GM18870 (cell line): ENCODE measurements at regions not wholly inside any gene's neighbourhood (a gene's known extent, or its start where the extent isn't known, plus 50 kb on each side); places are given as distances from the start of the nearest gene placed in this dataset.
"Not testable (repeated sequence)": the region's sequence is repeated elsewhere in the genome, so short reads cannot be mapped to it uniquely, and the experiment has no call there.

Experiments
- ATAC-seq: cut with Tn5 transposase; IDR thresholded peaks from one replicate; pipeline ENCODE4 v1.9.1; 2021; ENCODE audit warnings: moderate library complexity; ENCODE audit not compliant: unreplicated experiment

DNA sequence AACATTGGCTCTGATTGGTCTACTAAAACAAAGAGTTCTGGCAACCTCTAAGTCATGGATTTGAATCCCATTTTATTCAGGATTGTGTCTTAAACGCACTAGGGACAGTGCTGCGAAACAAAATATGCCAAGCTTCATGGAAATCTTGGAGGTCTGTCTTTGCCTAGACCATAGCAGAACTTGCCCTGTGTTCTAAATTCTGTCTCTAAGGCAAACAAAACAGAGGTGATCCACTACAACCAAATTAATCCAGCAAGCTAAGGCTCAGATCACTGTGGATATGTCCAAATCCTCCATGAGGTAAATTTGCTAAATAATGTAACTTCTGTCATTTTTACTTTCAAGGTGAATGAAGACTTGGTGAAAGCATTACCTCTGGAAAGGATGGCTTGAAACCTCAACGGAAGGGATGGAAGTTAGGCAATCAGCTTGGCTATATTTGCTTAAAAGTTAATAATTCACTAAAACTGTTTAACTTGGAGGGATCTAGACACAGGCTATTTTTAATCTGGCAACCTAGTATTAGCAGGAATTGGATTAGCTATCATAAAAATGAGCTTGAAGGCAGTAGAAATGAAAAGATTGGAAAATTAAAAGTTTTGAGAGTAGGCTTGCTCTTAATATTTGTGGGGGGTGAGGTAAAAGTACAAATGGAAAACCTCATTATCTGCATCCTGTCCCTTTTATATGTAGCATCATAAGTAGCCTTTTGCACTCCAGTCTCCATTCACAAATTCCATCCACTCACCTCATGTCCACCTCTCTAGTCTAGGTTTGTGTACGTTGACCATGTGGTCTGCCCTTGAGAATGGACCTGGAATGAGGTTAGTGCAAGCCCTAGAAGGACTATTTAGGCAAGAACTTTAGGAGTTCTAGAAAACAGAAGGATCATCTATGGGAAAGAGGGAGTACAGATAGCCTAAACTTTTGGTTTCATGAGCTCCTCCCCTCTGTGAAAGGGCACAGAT lies 176.2 kb downstream of the SMC2 start:
- ATAC-seq, result no peak

DNA sequence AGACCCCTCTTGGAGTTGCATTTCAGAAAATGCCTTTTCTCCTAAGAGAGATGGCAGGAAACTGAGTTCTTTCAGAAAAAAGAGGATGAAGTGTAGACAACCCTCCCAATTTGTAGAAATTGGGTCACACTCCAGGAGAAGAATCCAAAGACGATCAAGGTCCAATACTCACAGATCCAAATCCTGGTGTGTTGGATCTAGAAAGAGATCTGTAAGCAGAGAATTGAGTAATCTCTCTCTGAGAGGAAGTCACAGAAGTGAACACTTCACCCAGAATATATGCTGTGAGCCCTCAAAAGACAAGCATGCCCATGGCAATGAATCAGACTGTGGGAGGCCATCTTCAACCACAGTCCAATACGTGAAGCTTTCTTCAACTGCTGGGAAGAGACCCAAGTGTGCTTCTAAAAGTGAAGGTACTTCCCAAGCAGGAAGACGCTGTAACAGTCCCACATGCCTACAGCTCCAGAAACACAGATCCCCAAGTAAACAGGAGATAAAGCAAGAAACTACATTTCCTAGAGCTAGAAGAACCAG lies 182.7 kb downstream of the SMC2 start:
- ATAC-seq, result no peak

DNA sequence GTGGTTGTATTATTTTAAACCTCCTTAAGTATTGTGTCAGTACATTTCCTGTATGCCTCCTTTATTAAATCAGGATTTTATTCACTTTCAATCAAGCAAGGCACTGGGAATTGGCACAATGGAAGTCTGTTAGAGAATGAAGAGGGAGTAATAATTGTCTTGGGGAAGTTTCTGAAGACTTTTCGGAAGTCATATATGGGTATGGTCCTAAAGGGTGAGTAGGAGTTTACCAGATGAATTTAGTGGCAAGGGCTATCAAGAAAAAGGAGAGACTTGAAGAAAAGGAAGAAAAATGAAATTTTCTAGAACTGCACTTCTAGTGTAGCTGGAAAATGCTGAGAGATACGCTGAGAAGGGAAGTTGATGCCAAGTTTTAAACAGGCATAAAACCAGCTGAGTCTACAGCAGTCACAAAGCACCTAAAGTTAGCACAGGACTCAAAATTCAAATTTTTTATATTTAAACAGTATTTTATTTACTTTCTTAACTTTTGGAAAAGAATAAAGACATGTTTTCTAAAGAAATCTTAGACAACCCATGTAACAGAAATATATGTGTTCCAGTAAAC lies 184.9 kb downstream of the SMC2 start:
- ATAC-seq, result no peak

DNA sequence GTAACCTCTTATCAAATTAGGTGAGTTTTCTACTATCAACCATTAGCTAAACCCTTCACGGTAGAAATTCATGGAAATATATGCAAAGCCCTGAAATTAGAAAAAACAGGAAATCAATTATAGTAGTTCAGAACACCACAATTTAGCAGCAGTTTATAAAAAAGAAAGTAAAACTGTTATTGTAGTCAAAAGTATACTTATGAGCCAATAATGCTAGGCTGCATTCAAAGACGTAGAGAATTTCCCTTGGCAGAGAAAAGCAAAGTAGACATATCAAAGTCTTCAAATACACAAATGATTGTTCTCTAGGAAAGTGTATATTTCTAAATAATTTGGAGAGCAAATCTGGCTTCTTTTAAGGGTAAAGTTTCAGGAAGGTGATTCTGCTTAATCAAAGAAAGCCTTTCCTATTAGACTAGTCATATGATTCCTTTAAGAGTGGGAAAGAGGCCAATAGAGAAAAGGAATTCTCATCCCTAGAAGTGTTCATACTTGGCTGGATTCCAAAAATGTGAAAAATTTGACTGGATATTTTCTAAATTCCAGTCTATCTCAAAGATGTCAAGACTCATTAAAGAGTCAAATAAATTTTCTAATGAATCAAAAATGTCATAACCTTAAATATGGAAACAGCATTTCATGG lies 185.5 kb downstream of the SMC2 start:
- no peak for ATAC-seq

DNA sequence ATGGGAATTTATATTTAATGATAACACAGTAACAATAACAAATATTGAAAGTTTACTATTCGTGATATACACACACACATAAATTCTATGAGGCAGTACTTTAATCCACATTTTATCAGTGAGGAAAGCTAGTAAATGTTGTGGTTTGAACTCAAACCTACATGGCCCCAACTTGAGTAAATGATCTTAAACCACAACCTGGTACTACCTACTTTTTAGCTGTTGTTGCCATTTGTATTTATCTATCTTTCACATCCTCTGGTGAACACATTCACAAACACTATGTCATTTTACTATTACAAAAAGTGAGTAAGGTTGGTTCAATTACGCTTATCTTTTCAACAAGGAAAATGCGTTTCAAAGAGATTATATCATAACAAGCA lies 186.1 kb downstream of the SMC2 start:
- no peak for ATAC-seq

DNA sequence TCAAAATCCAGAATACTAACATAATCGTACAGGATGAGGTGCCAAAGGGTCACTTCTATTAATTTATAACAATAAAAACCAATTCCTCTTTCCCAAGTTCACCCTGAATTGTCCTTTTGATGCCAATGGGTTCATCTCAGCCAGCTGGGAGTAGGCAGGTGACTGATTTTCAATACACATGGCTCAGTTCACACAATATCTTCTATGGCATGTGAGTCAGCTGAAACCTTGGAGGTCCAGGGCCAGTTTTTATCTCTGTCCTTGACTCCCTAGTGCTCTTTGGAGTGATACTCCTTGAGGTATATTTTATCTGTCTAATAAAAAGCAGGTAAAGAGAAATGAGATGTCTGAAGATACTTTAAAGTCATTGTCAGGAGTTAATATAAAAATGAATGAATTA lies 186.6 kb downstream of the SMC2 start:
- no peak for ATAC-seq

DNA sequence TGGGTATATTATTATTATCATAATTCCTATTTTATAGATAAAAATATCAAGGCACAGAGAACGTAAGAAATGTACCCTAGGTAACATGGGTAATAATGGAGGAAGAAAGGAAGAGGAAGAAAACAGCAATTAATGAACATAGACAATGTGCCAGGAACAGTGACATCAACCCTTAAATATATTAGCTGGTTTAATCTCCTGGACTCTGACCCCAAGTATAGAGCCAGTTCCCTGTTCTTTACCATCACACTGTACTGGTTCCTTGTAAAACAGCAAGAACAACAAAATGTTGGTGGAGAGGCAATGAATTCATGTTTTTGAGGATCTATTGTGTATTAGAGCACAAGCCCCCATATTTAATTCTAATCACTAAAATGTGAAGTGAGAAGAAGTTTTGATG lies 192.1 kb downstream of the SMC2 start:
- no peak for ATAC-seq

DNA sequence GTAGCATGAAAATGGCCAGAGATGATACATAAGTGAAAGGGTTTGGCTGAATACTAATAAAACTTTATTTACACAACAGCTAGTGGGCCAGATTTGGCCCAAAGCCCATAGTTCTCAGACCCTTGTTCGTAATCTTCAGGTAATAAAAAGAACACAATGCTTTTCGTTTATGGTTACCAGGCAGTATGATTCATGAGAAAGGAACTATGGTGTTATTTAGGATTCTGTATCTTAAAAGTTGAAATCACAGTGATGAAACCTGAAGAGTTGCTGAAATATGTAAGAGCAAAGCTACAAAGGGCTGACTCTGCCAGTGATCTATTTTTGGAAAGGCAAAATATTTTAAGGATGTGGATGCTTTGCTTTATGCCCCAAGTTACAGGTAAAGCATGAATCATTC lies 192.7 kb downstream of the SMC2 start:
- no peak for ATAC-seq

DNA sequence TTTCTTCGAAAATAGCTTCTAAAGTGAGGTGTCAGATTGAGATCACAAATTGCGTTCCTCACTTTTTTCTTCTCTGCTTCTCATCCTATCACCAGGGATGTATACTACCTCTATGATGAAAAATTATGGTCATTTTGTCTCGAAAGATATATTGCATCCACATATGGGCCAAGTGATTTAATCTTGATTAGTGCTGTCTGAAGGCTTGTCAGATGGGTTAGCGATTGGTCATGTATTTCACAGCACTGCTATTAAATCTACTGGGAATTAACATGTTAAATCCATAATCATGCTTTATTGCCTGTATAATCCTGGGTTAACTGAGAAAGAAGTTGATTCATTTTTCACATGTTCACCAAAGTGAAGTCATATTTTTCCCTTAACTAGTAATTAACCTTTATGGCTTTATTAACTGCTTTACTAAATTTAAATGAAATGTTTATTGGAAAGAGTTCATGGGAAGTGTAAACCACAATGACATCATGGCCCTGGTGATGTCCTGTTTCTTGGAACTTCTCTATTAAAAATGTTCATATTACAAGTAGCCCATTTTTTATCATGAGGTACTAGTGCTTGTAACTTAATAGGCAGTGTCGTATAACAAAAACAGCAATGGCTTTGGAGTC lies 193.3 kb downstream of the SMC2 start:
- no peak for ATAC-seq

DNA sequence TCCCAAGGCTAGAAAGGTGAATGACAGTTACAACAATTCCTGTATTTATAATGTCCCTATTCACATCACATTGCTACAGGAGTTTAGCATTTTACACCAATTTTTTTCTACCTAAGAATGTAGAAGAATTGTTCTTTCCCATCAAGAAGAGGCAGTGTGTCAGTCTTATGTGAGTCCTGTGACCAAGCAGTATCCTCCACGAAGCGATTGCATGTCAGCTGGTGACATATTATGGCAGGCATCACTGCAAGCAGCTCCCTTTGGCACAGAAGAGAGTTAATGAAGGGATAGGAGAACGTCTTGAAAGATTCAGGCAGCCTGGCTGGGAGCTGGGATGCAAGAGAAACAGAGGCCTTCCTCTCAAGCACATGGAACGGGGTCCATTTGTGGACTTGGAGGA lies 199.8 kb downstream of the SMC2 start:
- ATAC-seq, result no peak

DNA sequence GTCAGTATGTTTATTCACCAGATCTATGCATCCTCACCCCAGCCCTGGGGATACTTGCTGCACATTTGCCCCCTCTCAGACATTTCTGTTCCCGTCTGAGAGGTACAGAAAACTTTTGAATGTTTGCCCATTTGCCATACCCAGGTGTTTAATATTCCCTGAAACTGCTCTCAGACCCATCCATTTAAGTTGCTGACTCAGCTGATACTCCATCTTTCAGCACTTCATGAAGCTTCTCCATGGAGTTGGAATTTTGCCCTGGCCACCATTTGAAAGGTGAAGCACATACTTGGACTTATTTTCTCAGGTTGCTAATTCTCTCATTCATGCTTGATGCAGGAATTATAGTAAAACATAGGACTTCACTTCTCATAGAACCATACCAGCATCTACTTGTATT lies 203.9 kb upstream of the OR13F1 start:
- no peak for ATAC-seq

DNA sequence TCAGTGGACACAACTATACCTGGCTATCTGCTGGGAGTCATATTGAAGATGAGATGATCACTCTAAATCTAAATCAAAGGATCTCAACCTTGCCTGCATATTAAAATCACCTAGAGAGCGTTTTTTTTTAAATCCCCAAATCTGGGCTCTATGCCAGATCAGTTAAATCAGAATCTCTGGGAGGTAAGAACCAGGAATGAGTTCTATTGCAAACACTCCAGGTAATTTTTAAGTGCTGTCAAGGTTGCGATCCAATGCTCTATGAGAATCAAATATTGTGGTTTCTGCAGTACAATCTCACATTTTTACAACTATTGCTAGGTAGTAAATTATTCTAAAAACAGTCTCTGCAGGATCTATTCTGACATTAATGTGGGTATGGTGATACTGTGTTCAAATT lies 202.3 kb upstream of the OR13F1 start:
- no peak for ATAC-seq

DNA sequence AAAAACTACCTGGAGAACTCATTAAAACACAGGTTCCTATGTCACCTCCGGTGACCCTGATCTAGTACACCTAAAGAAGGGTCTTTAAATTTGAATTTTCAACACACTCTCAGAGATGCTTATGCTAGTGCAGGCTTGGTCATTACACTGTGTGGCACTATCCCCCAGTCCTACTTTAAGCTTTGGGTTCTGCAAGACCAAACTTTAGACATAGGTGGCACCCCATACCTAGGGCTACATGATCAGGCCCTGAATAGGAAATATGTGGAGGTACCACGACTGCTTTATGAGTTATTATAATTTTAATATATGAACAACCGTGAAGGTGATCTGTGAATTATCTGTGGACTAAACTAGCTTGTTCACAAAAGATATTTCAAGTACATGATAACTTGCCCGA lies 201.3 kb upstream of the OR13F1 start:
- ATAC-seq, result no peak

DNA sequence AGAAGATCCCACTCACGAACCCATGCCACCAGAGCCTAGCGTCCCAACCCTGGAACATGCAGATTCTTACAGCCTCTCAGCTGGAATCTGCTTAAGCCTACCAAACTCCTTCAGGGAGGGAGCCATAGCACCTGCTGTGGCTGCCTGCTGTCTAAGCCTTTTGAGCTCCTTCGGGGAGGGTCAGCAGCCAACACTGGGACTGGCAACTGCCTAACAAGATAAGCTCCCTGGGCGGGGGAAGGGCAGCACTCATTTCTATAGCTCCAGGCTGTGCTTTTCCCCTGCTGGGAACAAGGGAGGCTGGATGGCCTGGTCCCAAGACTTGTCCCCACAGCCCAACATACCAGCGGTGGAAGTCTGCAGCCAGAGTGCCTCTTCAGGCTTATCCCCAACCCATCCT lies 199.1 kb upstream of the OR13F1 start:
- ATAC-seq, result no peak

DNA sequence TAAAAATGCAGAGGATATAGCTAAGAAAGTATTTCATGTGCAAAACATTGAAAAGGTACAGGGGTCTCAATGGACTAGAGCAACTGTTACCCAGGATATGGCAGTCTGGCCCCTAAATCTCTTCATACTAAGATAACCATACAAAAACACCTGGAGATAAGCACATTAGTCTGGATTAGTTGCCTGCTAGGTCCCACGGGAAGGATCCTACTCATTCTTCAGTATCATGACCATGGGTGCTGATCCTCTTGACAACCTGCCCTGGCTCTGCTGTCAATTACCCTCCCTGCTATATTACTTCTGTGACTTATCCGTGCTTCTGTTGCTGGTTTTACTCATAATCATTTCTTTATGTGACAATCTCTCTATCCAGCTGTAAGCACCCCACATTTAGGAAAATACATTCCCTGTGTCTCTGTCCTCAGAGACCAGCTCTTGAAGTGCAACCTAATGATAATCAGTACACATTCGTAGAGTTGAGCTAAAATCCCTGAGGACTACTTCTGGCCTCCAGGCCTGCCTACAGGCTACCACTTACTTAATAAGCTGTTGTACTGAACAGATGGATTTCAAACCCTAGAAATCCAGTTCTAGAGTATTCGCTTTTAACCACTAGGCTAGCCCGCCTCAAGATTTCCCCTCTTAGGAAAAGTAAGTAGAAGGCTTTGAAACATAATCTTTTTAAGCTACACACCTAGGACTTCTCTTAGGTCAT lies 190.5 kb upstream of the OR13F1 start:
- no peak for ATAC-seq

DNA sequence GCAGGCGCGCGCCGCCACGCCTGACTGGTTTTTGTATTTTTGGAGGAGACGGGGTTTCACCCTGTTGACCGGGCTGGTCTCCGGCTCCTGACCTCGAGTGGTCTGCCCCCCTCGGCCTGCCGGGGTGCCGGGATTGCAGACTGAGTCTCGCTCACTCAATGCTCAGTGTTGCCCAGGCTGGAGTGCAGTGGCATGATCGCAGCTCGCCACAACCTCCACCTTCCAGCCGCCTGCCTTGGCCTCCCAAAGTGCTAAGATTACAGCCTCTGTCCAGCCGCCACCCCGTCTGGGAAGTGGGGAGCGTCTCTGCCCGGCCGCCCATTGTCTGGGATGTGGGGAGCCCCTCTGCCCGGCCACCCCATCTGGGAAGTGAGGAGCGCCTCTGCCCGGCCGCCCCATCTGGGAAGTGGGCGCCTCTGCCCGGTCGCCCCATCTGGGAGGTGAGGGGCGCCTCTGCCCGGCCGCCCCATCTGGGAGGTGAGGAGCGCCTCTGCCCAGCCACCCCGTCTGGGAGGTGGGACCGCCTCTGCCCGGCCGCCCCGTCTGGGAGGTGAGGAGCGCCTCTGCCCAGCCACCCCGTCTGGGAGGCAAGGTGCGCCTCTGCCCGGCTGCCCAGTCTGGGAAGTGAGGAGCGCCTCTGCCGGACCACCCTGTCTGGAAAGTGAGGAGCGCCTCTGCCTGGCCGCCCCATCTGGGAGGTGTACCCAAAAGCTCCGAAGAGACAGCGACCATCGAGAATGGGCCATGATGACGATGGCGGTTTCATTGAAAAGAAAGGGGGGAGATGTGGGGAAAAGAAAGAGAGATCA lies 187.7 kb upstream of the OR13F1 start:
- not testable (repeated sequence) for ATAC-seq

DNA sequence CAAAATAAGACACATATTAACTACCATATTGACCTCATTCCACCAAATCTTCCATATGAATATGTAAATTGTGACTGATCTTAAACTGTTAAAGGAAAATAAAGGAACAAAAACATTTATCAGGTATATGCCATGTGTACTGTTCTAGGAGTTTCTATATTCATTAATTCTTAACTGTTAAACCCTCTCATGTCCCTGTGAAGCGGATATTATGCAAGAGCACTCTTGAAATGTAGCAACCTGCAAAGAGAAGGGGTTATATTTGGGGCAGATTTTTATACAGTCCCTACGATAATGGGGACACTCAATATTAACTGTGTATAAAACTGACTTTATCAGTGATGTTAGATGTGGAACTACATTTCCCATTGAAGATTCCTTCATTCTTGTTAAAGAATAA lies 184.9 kb upstream of the OR13F1 start:
- ATAC-seq, result no peak

DNA sequence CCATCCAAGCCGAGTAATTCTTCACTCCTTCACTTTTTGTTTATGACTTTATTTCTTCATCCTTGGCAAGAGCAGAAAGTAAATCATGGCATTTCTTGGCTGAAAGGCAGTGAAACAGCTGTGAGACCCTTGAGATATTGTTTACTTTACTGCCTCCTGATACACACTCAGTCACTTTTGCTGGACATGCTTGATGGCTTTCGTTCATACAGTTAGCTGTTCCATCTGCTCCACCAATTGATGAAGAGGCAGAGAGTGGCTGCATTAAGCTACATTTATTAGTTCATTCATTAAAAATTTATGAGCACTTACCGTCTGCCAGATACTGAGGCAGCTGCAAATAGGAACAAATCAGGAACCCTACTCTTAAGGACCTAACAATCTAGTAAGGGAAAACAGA lies 184.4 kb upstream of the OR13F1 start:
- ATAC-seq, result no peak

DNA sequence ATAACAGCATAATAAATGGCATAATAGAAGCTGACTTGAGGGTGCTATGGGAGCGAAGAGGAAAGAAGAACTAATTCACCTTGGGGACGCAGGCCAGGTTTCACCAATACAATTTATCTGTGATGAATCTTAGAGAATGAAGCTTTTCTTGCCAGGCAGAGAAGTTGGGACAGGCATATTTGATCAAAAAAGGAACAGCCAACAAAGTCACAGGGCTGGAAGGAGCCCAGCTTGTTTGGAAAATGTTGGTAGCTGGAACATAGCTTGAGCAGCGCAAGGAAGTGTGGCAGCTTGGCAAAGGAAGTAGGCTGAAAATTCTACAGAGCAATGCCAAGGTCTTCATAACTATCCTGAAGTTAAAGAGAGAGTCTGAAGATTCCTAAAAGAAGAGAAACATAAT lies 181.5 kb upstream of the OR13F1 start:
- ATAC-seq, result no peak
